Ishikawa (cell line): ENCODE measurements at regions not wholly inside any gene's neighbourhood (a gene's known extent, or its start where the extent isn't known, plus 50 kb on each side); places are given as distances from the start of the nearest gene placed in this dataset.

Experiments
- CEBPB ChIP-seq: IDR thresholded peaks from 2 replicates; pipeline ENCODE4 v1.6.1; 2012
- CREB1 ChIP-seq: IDR thresholded peaks from 2 replicates; pipeline ENCODE4 v1.6.1; 2012; ENCODE audit warnings: low read depth
- EGR1 ChIP-seq: IDR thresholded peaks from 2 replicates; pipeline ENCODE4 v1.6.1; 2012
- EP300 ChIP-seq: IDR thresholded peaks from 2 replicates; pipeline ENCODE4 v1.6.1; 2012; ENCODE audit warnings: borderline replicate concordance
- FOXM1 ChIP-seq: IDR thresholded peaks from 2 replicates; pipeline ENCODE4 v1.6.1; 2012; ENCODE audit warnings: low read depth, borderline replicate concordance
- NFIC ChIP-seq: IDR thresholded peaks from 2 replicates; pipeline ENCODE4 v1.6.1; 2012
- RAD21 ChIP-seq: IDR thresholded peaks from 2 replicates; pipeline ENCODE4 v1.6.1; 2012; ENCODE audit warnings: low read depth
- TAF1 ChIP-seq: IDR thresholded peaks from 2 replicates; pipeline ENCODE4 v1.6.1; 2012; ENCODE audit warnings: low read depth, mild to moderate bottlenecking
- TCF12 ChIP-seq: IDR thresholded peaks from 2 replicates; pipeline ENCODE4 v1.6.1; 2012; ENCODE audit warnings: low read depth
- TEAD4 ChIP-seq: IDR thresholded peaks from 2 replicates; pipeline ENCODE4 v1.6.1; 2012
- YY1 ChIP-seq: IDR thresholded peaks from 2 replicates; pipeline ENCODE4 v1.6.1; 2012; ENCODE audit warnings: low read depth
- ZBTB7A ChIP-seq: IDR thresholded peaks from 2 replicates; pipeline ENCODE4 v1.6.1; 2012; ENCODE audit warnings: low read depth
- TF ChIP-seq, protein P1 (sequence below): IDR thresholded peaks from 2 replicates; pipeline ENCODE4 v1.6.1; 2012; ENCODE audit warnings: low read depth, mild to moderate bottlenecking
- TF ChIP-seq, protein P2 (sequence below): IDR thresholded peaks from 2 replicates; pipeline ENCODE4 v1.6.1; 2012
- TF ChIP-seq, protein P3 (sequence below): IDR thresholded peaks from 2 replicates; pipeline ENCODE4 v1.6.1; 2012

GRCh38 chr18:34386803-34387202, 162.1 kb upstream of the NOL4 start:
- TF ChIP-seq, protein P1, sequence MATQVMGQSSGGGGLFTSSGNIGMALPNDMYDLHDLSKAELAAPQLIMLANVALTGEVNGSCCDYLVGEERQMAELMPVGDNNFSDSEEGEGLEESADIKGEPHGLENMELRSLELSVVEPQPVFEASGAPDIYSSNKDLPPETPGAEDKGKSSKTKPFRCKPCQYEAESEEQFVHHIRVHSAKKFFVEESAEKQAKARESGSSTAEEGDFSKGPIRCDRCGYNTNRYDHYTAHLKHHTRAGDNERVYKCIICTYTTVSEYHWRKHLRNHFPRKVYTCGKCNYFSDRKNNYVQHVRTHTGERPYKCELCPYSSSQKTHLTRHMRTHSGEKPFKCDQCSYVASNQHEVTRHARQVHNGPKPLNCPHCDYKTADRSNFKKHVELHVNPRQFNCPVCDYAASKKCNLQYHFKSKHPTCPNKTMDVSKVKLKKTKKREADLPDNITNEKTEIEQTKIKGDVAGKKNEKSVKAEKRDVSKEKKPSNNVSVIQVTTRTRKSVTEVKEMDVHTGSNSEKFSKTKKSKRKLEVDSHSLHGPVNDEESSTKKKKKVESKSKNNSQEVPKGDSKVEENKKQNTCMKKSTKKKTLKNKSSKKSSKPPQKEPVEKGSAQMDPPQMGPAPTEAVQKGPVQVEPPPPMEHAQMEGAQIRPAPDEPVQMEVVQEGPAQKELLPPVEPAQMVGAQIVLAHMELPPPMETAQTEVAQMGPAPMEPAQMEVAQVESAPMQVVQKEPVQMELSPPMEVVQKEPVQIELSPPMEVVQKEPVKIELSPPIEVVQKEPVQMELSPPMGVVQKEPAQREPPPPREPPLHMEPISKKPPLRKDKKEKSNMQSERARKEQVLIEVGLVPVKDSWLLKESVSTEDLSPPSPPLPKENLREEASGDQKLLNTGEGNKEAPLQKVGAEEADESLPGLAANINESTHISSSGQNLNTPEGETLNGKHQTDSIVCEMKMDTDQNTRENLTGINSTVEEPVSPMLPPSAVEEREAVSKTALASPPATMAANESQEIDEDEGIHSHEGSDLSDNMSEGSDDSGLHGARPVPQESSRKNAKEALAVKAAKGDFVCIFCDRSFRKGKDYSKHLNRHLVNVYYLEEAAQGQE, result no peak
- no peak for TF ChIP-seq TEAD4
- TF ChIP-seq, protein P2, sequence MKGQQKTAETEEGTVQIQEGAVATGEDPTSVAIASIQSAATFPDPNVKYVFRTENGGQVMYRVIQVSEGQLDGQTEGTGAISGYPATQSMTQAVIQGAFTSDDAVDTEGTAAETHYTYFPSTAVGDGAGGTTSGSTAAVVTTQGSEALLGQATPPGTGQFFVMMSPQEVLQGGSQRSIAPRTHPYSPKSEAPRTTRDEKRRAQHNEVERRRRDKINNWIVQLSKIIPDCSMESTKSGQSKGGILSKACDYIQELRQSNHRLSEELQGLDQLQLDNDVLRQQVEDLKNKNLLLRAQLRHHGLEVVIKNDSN, result no peak
- no peak for TF ChIP-seq CREB1
- no peak for TF ChIP-seq YY1
- TF ChIP-seq CEBPB, result no peak
- TF ChIP-seq, protein P3, sequence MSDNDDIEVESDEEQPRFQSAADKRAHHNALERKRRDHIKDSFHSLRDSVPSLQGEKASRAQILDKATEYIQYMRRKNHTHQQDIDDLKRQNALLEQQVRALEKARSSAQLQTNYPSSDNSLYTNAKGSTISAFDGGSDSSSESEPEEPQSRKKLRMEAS, result no peak
- TF ChIP-seq FOXM1, result no peak
- no peak for TF ChIP-seq TCF12
- TF ChIP-seq ZBTB7A, result no peak
- no peak for TF ChIP-seq TAF1
- TF ChIP-seq NFIC, result no peak
- TF ChIP-seq RAD21, result no peak
- no peak for TF ChIP-seq EP300
- no peak for TF ChIP-seq EGR1

DNA sequence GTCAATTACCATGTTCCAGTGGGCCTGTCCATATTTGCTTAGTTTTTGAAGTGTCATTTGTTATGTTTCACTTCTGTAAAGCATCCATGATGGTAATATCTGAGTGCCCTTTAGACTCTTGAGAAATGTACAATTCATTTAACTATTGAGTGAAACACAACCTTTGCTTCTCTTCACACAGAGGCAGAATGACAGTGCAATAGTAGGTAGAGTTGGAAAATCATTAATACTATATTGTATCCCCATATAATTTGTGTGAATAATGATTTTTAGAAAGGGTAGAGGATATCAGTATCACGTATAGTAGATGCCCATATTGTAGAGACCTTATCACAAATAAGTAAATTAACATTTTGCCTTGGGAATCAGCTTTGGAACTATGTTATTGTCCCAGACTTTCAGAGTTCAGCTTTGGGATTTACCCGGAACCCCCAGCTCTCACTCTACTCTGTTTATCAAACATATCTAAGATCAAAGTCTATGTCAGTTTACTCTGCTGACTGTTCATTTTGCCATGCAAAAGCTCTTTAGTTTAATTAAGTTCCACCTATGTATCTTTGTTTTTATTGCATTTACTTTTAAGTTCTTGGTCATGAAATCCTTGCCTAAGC, 172.7 kb upstream of the NOL4 start:
- TF ChIP-seq, protein P1, result no peak
- TF ChIP-seq EP300 (no peak), FOXM1 (no peak), RAD21 (no peak), CREB1 (no peak), CEBPB (no peak), NFIC (no peak), TCF12 (no peak)
- TF ChIP-seq, protein P2, result no peak
- TF ChIP-seq, protein P3, result no peak

DNA sequence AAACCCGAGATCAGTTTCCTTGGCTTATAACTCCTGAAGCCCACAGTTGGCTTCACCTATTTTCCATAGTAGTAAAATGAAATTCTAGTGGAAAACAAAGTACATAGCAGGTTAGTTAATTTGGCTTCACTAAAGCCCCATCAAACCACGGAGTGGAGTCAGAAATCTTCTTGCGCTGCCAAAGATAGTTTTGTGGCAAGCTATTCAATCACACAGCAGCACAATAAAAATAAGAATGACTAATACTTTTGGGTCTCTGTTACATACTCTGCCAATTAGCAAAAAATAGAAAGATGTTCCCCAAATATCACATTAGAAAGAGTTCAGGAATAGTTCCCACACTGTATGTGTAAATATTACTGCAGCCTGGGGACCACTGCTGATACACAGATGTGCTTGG, 175.2 kb upstream of the NOL4 start:
- TF ChIP-seq, protein P2, result no peak
- no peak for TF ChIP-seq CEBPB
- TF ChIP-seq, protein P3, result no peak
- no peak for TF ChIP-seq TAF1
- no peak for TF ChIP-seq FOXM1
- no peak for TF ChIP-seq RAD21
- no peak for TF ChIP-seq ZBTB7A
- no peak for TF ChIP-seq TEAD4
- TF ChIP-seq EGR1, result no peak
- TF ChIP-seq TCF12, result no peak
- TF ChIP-seq YY1, result no peak
- TF ChIP-seq, protein P1, result no peak
- no peak for TF ChIP-seq CREB1
- TF ChIP-seq EP300, result no peak
- TF ChIP-seq NFIC, result no peak
